Mesothelial cell of epicardium (in vitro differentiated cells): ENCODE measurements at regions not wholly inside any gene's neighbourhood (a gene's known extent, or its start where the extent isn't known, plus 50 kb on each side); places are given as distances from the start of the nearest gene placed in this dataset.

Experiments
- DNase-seq, 2 experiments: peaks; one replicate each; pipeline ENCODE4 v3.0.0; 2021; ENCODE audit warnings: low spot score in 2 of 2; ENCODE audit not compliant: unreplicated experiment in 2 of 2
- H3K27ac Mint-ChIP-seq: 2 replicates; pipeline ENCODE4 v1.8.0; 2021; ENCODE audit warnings: mixed read lengths
- H3K27me3 Mint-ChIP-seq: 2 replicates; pipeline ENCODE4 v1.8.0; 2021; ENCODE audit warnings: low read depth, mixed read lengths
- H3K36me3 Mint-ChIP-seq: 2 replicates; pipeline ENCODE4 v1.8.0; 2021; ENCODE audit warnings: mixed read lengths
- H3K4me1 Mint-ChIP-seq: 2 replicates; pipeline ENCODE4 v1.8.0; 2021; ENCODE audit warnings: mixed read lengths
- H3K4me3 Mint-ChIP-seq: 2 replicates; pipeline ENCODE4 v1.8.0; 2021; ENCODE audit warnings: mild to moderate bottlenecking, moderate library complexity, mixed read lengths
- H3K9me3 Mint-ChIP-seq: 2 replicates; pipeline ENCODE4 v1.8.0; 2021; ENCODE audit warnings: mixed read lengths
- TF ChIP-seq, protein P1 (sequence below): fragments of 200-600 bp; sonication (generic); IDR thresholded peaks from one replicate; pipeline ENCODE4 v1.5.0; 2021; ENCODE audit warnings: antibody characterized with exemption; ENCODE audit not compliant: unreplicated experiment

DNA sequence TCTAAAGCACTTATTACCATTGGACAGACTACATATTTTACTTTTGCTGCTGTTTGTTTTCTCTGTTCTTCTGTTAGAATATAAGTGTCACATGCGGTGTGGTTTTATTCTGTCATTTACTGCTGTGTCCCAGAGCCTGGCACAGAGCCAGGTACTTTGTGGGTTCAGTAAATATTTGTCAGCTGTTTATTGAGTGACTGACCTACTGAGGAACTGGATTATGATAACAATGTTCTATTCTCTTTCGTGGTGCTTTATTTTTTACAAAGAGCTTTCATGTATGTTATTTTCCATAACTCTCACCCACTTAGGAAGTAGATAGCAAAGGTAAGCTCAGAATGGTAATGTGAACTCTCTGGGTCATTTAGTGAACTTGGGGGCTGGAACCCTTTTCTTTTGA is 118.8 kb downstream of the RWDD3 start:
- Mint-ChIP-seq H3K27me3 (peaks cover 32% of the 10 kb centered on the region), H3K36me3 (no peaks in the 10 kb centered on the region), H3K27ac (no peak overlapping the region), H3K9me3 (no peaks in the 10 kb centered on the region), H3K4me1 (peaks cover 6% of the 10 kb centered on the region), H3K4me3 (no peak overlapping the region)
- DNase-seq, result no peak
- TF ChIP-seq, protein P1, sequence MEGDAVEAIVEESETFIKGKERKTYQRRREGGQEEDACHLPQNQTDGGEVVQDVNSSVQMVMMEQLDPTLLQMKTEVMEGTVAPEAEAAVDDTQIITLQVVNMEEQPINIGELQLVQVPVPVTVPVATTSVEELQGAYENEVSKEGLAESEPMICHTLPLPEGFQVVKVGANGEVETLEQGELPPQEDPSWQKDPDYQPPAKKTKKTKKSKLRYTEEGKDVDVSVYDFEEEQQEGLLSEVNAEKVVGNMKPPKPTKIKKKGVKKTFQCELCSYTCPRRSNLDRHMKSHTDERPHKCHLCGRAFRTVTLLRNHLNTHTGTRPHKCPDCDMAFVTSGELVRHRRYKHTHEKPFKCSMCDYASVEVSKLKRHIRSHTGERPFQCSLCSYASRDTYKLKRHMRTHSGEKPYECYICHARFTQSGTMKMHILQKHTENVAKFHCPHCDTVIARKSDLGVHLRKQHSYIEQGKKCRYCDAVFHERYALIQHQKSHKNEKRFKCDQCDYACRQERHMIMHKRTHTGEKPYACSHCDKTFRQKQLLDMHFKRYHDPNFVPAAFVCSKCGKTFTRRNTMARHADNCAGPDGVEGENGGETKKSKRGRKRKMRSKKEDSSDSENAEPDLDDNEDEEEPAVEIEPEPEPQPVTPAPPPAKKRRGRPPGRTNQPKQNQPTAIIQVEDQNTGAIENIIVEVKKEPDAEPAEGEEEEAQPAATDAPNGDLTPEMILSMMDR, result no peak

DNA sequence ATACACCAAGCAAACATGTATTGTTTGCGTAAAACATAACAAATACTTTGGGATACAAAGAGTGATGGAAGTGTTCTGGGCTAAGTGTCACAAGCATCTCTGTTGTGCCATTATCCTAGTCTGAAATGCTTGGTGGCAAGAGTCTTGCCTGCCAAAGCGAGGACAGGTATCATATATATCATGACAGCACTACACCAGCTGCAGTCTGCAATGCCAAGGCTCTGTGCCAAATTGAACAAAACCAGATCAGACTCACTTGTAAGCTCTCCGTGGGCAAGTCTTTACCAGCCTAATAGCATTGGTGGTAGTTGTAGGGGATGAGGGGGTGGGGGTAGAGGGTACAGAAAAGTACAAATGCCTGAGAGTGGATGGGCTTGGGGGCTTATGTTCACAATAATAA is 119.2 kb downstream of the RWDD3 start:
- H3K36me3 Mint-ChIP-seq, result no peaks in the 10 kb centered on the region
- no peak overlapping the region for H3K4me3 Mint-ChIP-seq
- peaks cover 6% of the 10 kb centered on the region for H3K4me1 Mint-ChIP-seq
- DNase-seq, result no peak
- TF ChIP-seq, protein P1, result no peak
- peaks cover 28% of the 10 kb centered on the region for H3K27me3 Mint-ChIP-seq
- no peak overlapping the region for H3K27ac Mint-ChIP-seq
- H3K9me3 Mint-ChIP-seq, result no peaks in the 10 kb centered on the region

DNA sequence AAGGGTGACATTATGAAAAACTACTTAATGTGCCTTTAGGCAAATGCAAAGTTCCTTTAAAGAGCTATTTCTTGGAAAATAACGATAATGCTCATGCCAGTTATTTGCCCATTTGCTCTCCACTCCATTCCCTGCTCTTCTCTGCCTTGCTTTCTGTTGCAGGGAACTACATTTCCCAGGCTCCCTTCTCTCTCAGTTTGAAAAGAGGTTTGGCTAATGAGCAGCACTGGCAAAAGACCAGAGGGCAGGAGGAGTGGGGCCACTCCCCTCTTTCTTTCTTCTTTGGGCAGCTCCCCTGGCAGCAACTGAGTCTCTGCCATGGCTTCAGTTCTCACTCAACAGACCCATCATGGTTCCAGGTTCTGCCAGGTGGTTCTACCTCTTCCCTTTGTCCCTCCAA is 130.5 kb downstream of the RWDD3 start:
- TF ChIP-seq, protein P1, result no peak
- Mint-ChIP-seq H3K4me1 (peaks cover 7% of the 10 kb centered on the region), H3K4me3 (no peak overlapping the region), H3K27me3 (peaks cover 18% of the 10 kb centered on the region), H3K27ac (no peak overlapping the region), H3K36me3 (no peaks in the 10 kb centered on the region), H3K9me3 (peaks cover 4% of the 10 kb centered on the region)
- no peak for DNase-seq

DNA sequence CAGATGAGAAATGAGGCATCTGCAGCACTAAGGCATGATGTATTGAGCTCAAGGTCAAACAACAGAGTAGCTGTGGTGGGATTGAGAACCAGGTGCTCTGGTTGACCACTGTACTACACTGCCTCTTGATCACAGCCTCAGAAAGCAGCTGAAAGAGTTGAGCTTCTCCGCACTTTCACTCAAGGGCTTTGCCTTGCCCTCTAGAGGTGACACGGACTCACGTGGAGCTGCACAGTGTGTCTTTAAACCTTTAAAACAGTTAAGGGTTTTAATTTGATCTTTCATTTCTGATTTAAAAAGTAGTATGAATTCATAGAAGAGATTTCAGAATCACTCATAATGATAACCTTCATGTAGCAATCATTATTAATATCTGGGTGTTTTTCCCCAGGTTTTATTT is 132.5 kb downstream of the RWDD3 start:
- H3K27ac Mint-ChIP-seq, result no peak overlapping the region
- no peaks in the 10 kb centered on the region for H3K36me3 Mint-ChIP-seq
- no peak overlapping the region for H3K4me3 Mint-ChIP-seq
- peaks cover 4% of the 10 kb centered on the region for H3K9me3 Mint-ChIP-seq
- peaks cover 18% of the 10 kb centered on the region for H3K27me3 Mint-ChIP-seq
- H3K4me1 Mint-ChIP-seq, result peaks cover 4% of the 10 kb centered on the region
- no peak for DNase-seq
- TF ChIP-seq, protein P1, result no peak

DNA sequence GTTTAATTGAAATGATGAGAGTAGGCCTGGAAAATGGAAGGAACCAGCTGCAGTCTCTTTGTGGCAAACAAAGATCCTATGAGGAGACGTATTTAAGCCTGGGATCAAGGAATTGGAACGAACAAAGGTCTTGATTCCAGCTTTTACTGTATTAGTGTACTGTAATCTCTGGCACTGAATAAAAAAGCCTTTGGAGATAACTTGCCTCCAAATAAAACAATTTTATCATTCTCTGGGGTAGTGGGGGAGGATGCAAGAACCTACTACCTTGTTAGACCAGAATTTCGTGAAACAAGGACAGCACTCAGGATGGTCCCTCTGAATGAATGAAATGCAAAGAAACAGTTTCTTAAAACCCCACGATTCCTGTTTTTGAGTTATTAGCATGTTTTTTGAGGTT is 134.2 kb downstream of the RWDD3 start:
- peaks cover 13% of the 10 kb centered on the region for H3K27me3 Mint-ChIP-seq
- H3K4me1 Mint-ChIP-seq, result peaks cover 4% of the 10 kb centered on the region
- no peak overlapping the region for H3K27ac Mint-ChIP-seq
- no peak for DNase-seq
- H3K9me3 Mint-ChIP-seq, result peaks cover 4% of the 10 kb centered on the region
- TF ChIP-seq, protein P1, result no peak
- H3K36me3 Mint-ChIP-seq, result no peaks in the 10 kb centered on the region
- H3K4me3 Mint-ChIP-seq, result no peak overlapping the region
